MM.1S (cell line): ENCODE measurements at regions not wholly inside any gene's neighbourhood (a gene's known extent, or its start where the extent isn't known, plus 50 kb on each side); places are given as distances from the start of the nearest gene placed in this dataset.

Source experiments
- DNase-seq: peaks from one replicate; pipeline ENCODE4 v3.0.0-alpha.2; 2015
- H2AFZ ChIP-seq: fragments of 300-600 bp; sonication (generic); 2 replicates; pipeline ENCODE4 v1.6.0; 2016; ENCODE audit warnings: antibody characterized with exemption, low read length
- H3F3A ChIP-seq: fragments of 300-600 bp; sonication (generic); 2 replicates; pipeline ENCODE4 v1.6.1; 2016; ENCODE audit warnings: mild to moderate bottlenecking, antibody characterized with exemption, low read length, moderate library complexity, mixed read lengths; ENCODE audit not compliant: insufficient read depth
- H3K27ac ChIP-seq: fragments of 300-600 bp; sonication (generic); 2 replicates; pipeline ENCODE4 v1.5.1; 2016; ENCODE audit warnings: mild to moderate bottlenecking, low read length
- H3K27me3 ChIP-seq: fragments of 300-600 bp; sonication (generic); replicated peaks from 2 replicates; pipeline ENCODE4 v1.6.0; 2016; ENCODE audit warnings: low read length; ENCODE audit not compliant: insufficient read depth
- H3K36me3 ChIP-seq: fragments of 300-600 bp; sonication (generic); replicated peaks from 2 replicates; pipeline ENCODE4 v1.6.1; 2016; ENCODE audit warnings: mild to moderate bottlenecking, low read length, mixed read lengths; ENCODE audit not compliant: insufficient read depth
- H3K4me1 ChIP-seq: fragments of 300-600 bp; sonication (generic); 2 replicates; pipeline ENCODE4 v1.6.1; 2016; ENCODE audit warnings: low read length, mixed read lengths
- H3K4me2 ChIP-seq: fragments of 300-600 bp; sonication (generic); 2 replicates; pipeline ENCODE4 v1.6.0; 2016; ENCODE audit warnings: low read depth, low read length
- H3K4me3 ChIP-seq: fragments of 300-600 bp; sonication (generic); 2 replicates; pipeline ENCODE4 v1.5.1; 2016; ENCODE audit warnings: low read length, mixed read lengths
- H3K79me2 ChIP-seq: fragments of 300-600 bp; sonication (generic); 2 replicates; pipeline ENCODE4 v1.6.1; 2016; ENCODE audit warnings: mixed run types, low read length, mixed read lengths
- H3K9ac ChIP-seq: fragments of 300-600 bp; sonication (generic); 2 replicates; pipeline ENCODE4 v1.6.1; 2016; ENCODE audit warnings: low read length, mixed read lengths
- H3K9me2 ChIP-seq: fragments of 300-600 bp; sonication (generic); replicated peaks from 2 replicates; pipeline ENCODE4 v1.6.1; 2016; ENCODE audit warnings: mild to moderate bottlenecking, low read length, mixed read lengths; ENCODE audit not compliant: insufficient read depth
- H3K9me3 ChIP-seq: fragments of 300-600 bp; sonication (generic); replicated peaks from 2 replicates; pipeline ENCODE4 v1.6.1; 2016; ENCODE audit warnings: mild to moderate bottlenecking, low read length, mixed read lengths; ENCODE audit not compliant: insufficient read depth
- H4K20me1 ChIP-seq: fragments of 300-600 bp; sonication (generic); 2 replicates; pipeline ENCODE4 v1.6.1; 2016; ENCODE audit warnings: mild to moderate bottlenecking, low read length, moderate library complexity, mixed read lengths; ENCODE audit not compliant: insufficient read depth
- EZH2 ChIP-seq: fragments of 300-600 bp; sonication (generic); optimal IDR thresholded peaks from 2 replicates; pipeline ENCODE3; 2017; ENCODE audit warnings: low read depth, mild to moderate bottlenecking, antibody characterized with exemption, low read length, mixed read lengths
- EZH2phosphoT487 ChIP-seq: fragments of 300-600 bp; sonication (generic); IDR thresholded peaks from 2 replicates; pipeline ENCODE4 v1.6.1; 2018; ENCODE audit warnings: antibody characterized with exemption, low read length
- TF ChIP-seq, protein P1 (sequence below): fragments of 300-600 bp; sonication (generic); IDR thresholded peaks from 2 replicates; pipeline ENCODE4 v1.5.1; 2016; ENCODE audit warnings: antibody characterized with exemption, low read length, mixed read lengths

DNA sequence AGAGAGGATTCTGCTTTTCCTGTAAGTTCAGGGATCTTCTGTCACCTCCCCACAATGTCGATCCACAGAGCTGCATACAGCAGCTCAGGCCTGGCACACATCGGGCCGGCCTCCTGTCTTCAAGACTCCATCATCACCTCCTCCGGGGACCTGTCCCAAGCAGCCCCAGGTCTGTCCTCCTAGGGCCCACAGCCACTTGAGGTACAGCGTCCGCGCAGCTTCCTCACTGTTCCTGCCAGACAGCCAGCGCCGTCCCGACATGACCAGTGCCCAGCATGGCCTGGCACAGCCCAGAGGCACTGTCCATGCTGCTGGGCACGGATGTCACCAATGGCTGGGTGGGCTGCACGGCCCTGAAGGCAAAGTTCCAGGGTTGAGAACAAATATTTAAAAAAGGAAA lies 101.6 kb downstream of the DLL1 start:
- no peak overlapping the region for H2AFZ ChIP-seq
- H3K27me3 ChIP-seq = no peaks in the 10 kb centered on the region
- no peaks in the 10 kb centered on the region for H3K79me2 ChIP-seq
- TF ChIP-seq, protein P1, sequence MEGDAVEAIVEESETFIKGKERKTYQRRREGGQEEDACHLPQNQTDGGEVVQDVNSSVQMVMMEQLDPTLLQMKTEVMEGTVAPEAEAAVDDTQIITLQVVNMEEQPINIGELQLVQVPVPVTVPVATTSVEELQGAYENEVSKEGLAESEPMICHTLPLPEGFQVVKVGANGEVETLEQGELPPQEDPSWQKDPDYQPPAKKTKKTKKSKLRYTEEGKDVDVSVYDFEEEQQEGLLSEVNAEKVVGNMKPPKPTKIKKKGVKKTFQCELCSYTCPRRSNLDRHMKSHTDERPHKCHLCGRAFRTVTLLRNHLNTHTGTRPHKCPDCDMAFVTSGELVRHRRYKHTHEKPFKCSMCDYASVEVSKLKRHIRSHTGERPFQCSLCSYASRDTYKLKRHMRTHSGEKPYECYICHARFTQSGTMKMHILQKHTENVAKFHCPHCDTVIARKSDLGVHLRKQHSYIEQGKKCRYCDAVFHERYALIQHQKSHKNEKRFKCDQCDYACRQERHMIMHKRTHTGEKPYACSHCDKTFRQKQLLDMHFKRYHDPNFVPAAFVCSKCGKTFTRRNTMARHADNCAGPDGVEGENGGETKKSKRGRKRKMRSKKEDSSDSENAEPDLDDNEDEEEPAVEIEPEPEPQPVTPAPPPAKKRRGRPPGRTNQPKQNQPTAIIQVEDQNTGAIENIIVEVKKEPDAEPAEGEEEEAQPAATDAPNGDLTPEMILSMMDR = no peak
- no peak for TF ChIP-seq EZH2phosphoT487
- TF ChIP-seq EZH2 = no peak
- no peak overlapping the region for H3K27ac ChIP-seq
- H3K9me2 ChIP-seq = no peaks in the 10 kb centered on the region
- no peaks in the 10 kb centered on the region for H4K20me1 ChIP-seq
- no peak overlapping the region for H3K4me2 ChIP-seq
- DNase-seq = no peak
- no peaks in the 10 kb centered on the region for H3K4me1 ChIP-seq
- no peaks in the 10 kb centered on the region for H3K36me3 ChIP-seq
- H3K4me3 ChIP-seq = no peak overlapping the region
- H3K9me3 ChIP-seq = no peaks in the 10 kb centered on the region
- H3F3A ChIP-seq = no peaks in the 10 kb centered on the region
- H3K9ac ChIP-seq = no peak overlapping the region

DNA sequence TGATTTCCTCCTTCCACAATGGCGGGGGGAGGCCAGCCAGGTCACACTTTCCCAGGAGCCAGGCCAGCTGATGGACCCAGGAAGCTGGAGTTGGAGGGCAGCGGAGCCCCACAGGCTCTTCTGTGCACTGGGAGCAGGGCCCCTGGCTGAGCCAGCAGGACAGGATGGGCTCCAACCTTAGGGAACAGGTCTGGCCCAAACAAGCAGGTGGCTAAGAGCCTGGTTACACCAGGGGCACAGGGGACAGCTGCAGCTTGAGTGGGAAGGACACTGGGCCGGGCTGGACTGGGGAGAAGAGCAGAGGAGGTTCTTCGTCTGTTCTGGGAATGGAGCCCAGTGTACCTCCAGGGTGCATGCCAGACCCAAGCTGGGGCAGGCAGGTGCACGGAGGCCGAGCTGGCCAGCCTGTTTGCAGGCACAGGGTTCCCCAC lies 102.3 kb downstream of the DLL1 start:
- Histone ChIP-seq H3K36me3 (no peaks in the 10 kb centered on the region), H3K79me2 (no peaks in the 10 kb centered on the region), H3F3A (no peaks in the 10 kb centered on the region), H3K4me3 (no peak overlapping the region), H4K20me1 (no peaks in the 10 kb centered on the region), H3K9me2 (no peaks in the 10 kb centered on the region), H3K9ac (no peak overlapping the region), H3K4me1 (no peaks in the 10 kb centered on the region), H3K4me2 (no peak overlapping the region), H3K27me3 (no peaks in the 10 kb centered on the region), H2AFZ (no peak overlapping the region), H3K27ac (no peak overlapping the region), H3K9me3 (no peaks in the 10 kb centered on the region)
- DNase-seq = no peak
- TF ChIP-seq EZH2phosphoT487 (no peak), EZH2 (no peak)
- TF ChIP-seq, protein P1 = no peak

DNA sequence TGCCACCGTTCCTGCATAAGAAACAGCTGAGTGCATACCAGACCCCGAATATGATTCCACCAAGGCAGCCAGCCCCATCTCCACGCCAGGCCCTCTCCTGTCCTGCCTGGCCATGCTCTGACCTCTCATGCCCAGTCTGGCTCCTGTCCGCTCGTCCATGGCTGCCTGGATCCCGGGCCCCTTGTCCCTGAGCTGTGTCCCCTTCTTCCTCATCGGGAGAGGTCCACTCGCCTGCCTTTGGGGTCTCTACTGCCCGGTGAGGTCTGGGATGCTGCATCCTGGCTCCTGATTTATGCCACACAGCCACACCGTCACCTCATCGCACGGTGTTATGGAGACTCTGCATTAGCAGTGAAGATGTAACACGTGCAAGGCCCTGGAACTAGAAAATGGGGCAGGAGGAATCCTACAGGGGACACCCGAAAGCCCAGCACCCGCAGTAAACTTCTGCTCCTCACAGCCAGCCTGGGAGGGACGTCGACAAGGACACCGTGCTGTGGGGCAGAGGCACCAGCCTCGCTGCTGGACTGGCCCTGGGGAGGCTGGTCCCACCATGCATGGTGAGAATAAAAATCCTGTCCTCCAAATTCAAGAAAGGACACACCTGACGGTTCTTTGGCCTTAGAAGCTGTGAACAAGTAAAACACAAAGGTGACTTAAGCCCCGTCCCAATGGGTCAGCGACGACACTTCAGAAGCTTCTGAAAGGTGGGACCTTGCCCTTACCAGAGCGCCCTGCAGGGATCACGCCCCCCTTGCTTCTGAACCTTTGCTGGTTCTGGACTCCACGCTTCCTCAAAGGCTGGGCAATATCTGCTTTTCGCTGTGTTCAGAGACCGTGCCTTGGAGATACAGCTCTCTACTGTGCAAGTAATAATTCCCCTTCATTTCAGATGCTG lies 103.0 kb downstream of the DLL1 start:
- TF ChIP-seq, protein P1 = no peak
- TF ChIP-seq EZH2phosphoT487 (no peak), EZH2 (no peak)

More for the DNA sequence above, 103.0 kb downstream of the DLL1 start:
- Histone ChIP-seq H3F3A (no peaks in the 10 kb centered on the region), H3K27ac (no peak overlapping the region), H3K4me2 (no peak overlapping the region), H3K4me3 (no peak overlapping the region), H3K9me3 (no peaks in the 10 kb centered on the region), H2AFZ (no peak overlapping the region), H3K27me3 (no peaks in the 10 kb centered on the region), H3K79me2 (no peaks in the 10 kb centered on the region), H3K4me1 (no peaks in the 10 kb centered on the region), H3K36me3 (no peaks in the 10 kb centered on the region), H3K9me2 (no peaks in the 10 kb centered on the region), H3K9ac (no peak overlapping the region), H4K20me1 (no peaks in the 10 kb centered on the region)
- DNase-seq = no peak
